ENCODE measurements at regions not wholly inside any gene's neighbourhood (a gene's known extent, or its start where the extent isn't known, plus 50 kb on each side); places are given as distances from the start of the nearest gene placed in this dataset.

- no peak for TF ChIP-seq GABPA (IDR thresholded peaks at IDR 0.05; ENCODE audit: low read depth)
- DNase-seq (ENCODE audit: low read depth in 1 of 2, low spot score in 1 of 2), result no peak
- no peak overlapping the region for H3K4me3 ChIP-seq (replicated peaks; ENCODE audit: insufficient read depth, low read length)
Observed at GRCh38 chr19:31975461-31975860, 369.9 kb upstream of the ZNF507 start.

DNA sequence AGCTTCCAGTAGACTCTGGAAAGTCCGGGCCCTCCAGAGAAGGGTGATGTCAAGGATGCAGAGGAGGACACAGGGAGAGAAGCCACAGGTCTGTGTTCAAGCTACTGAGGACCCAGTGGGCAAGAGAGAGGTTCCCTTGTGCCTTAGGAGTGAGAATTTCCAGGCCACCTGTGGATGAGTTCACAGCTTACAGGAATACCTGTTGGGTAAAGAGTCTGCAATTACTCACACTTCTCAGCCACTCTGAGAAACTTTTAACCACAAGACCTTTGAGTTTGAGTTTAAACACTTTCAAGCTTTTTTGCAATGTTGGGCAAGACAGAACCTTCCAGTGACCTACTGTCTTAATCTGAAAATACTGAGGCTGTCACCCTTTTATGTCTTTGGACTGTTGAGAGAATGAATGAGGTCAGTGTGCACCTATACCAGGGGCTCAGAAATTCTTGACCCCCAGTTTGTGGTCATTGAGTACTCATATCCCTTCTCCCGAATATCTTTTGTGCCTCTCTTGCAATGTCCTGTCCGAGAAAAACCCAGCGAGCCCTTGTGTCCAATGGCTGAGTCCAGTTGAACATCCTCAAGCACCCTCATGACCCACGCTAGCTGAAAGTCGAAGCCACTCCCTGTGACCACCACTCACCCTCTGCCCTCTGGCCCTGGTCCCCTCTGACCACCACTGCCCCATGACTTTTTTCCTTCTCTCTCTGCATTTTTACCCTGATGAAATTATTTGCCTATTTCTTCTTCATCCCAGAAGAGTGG, 368.5 kb upstream of the ZNF507 start:
- no peak overlapping the region for H3K27ac ChIP-seq (replicated peaks)
- TF ChIP-seq POLR2AphosphoS5 (IDR thresholded peaks at IDR 0.05; ENCODE audit: low read depth) (no peak), GABPA (IDR thresholded peaks at IDR 0.05; ENCODE audit: low read depth) (no peak), SPI1 (IDR thresholded peaks at IDR 0.05; ENCODE audit: borderline replicate concordance, low read depth) (no peak), REST (IDR thresholded peaks at IDR 0.05; ENCODE audit: insufficient replicate concordance, low read depth) (no peak)
- TF ChIP-seq, protein P1, sequence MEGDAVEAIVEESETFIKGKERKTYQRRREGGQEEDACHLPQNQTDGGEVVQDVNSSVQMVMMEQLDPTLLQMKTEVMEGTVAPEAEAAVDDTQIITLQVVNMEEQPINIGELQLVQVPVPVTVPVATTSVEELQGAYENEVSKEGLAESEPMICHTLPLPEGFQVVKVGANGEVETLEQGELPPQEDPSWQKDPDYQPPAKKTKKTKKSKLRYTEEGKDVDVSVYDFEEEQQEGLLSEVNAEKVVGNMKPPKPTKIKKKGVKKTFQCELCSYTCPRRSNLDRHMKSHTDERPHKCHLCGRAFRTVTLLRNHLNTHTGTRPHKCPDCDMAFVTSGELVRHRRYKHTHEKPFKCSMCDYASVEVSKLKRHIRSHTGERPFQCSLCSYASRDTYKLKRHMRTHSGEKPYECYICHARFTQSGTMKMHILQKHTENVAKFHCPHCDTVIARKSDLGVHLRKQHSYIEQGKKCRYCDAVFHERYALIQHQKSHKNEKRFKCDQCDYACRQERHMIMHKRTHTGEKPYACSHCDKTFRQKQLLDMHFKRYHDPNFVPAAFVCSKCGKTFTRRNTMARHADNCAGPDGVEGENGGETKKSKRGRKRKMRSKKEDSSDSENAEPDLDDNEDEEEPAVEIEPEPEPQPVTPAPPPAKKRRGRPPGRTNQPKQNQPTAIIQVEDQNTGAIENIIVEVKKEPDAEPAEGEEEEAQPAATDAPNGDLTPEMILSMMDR (IDR thresholded peaks at IDR 0.05; ENCODE audit: insufficient read depth, low read length), result no peak
- no peak for DNase-seq (ENCODE audit: low read depth in 1 of 2, low spot score in 1 of 2)
- no peaks in the 10 kb centered on the region for H3K27me3 ChIP-seq (ENCODE audit: insufficient read depth, poor library complexity, severe bottlenecking)
- H3K4me3 ChIP-seq (replicated peaks; ENCODE audit: insufficient read depth, low read length), result no peak overlapping the region

More at GRCh38 chr19:31975461-31975860, 369.9 kb upstream of the ZNF507 start:
- Histone ChIP-seq H3K27me3 (ENCODE audit: insufficient read depth, poor library complexity, severe bottlenecking) (no peaks in the 10 kb centered on the region), H3K27ac (replicated peaks) (no peak overlapping the region)

GRCh38 chr19:31979362-31979761, 366.0 kb upstream of the ZNF507 start:
- no peaks in the 10 kb centered on the region for H3K27me3 ChIP-seq (ENCODE audit: insufficient read depth, poor library complexity, severe bottlenecking)
- no peak overlapping the region for H3K27ac ChIP-seq (replicated peaks)
- H3K4me3 ChIP-seq (replicated peaks; ENCODE audit: insufficient read depth, low read length), result no peak overlapping the region

More at GRCh38 chr19:31979362-31979761, 366.0 kb upstream of the ZNF507 start:
- no peak for DNase-seq (ENCODE audit: low read depth in 1 of 2, low spot score in 1 of 2)
- no peak for TF ChIP-seq GABPA (IDR thresholded peaks at IDR 0.05; ENCODE audit: low read depth)
- TF ChIP-seq SPI1 (IDR thresholded peaks at IDR 0.05; ENCODE audit: borderline replicate concordance, low read depth), result no peak
- no peak for TF ChIP-seq REST (IDR thresholded peaks at IDR 0.05; ENCODE audit: insufficient replicate concordance, low read depth)
- no peak for TF ChIP-seq POLR2AphosphoS5 (IDR thresholded peaks at IDR 0.05; ENCODE audit: low read depth)
- TF ChIP-seq, protein P1 (IDR thresholded peaks at IDR 0.05; ENCODE audit: insufficient read depth, low read length), result no peak

Data from HL-60 (cell line).